PFSK-1 (cell line): ENCODE measurements at regions not wholly inside any gene's neighbourhood (a gene's known extent, or its start where the extent isn't known, plus 50 kb on each side); places are given as distances from the start of the nearest gene placed in this dataset.

Experiments
- FOXP2 ChIP-seq: optimal IDR thresholded peaks from 2 replicates; pipeline ENCODE3; 2011; ENCODE audit warnings: borderline replicate concordance, control low read depth, inconsistent platforms; ENCODE audit not compliant: insufficient read depth; ENCODE audit errors: extremely low read length, extremely low read depth
- POLR2AphosphoS5 ChIP-seq: IDR thresholded peaks from 2 replicates; pipeline ENCODE4 v1.6.1; 2012; ENCODE audit warnings: low read depth, mild to moderate bottlenecking, control low read depth, low read length, moderate library complexity
- SIN3A ChIP-seq: IDR thresholded peaks from 2 replicates; pipeline ENCODE4 v1.6.1; 2012; ENCODE audit warnings: mild to moderate bottlenecking, low read length, moderate library complexity, borderline replicate concordance; ENCODE audit not compliant: insufficient read depth
- TAF1 ChIP-seq: IDR thresholded peaks from 2 replicates; pipeline ENCODE4 v1.6.1; 2012; ENCODE audit warnings: low read length, control low read depth, borderline replicate concordance; ENCODE audit not compliant: insufficient read depth
- TF ChIP-seq, protein P1 (sequence below), 2 experiments: IDR thresholded peaks; 2 replicates each; pipeline versions ENCODE4 v1.6.1 to v1.8.0; 2011 to 2012; ENCODE audit warnings: low read depth in 2 of 2, low read length in 2 of 2, control low read depth in 1 of 2, inconsistent platforms in 1 of 2, mild to moderate bottlenecking in 1 of 2, moderate library complexity in 1 of 2; ENCODE audit not compliant: insufficient read depth in 1 of 2

DNA sequence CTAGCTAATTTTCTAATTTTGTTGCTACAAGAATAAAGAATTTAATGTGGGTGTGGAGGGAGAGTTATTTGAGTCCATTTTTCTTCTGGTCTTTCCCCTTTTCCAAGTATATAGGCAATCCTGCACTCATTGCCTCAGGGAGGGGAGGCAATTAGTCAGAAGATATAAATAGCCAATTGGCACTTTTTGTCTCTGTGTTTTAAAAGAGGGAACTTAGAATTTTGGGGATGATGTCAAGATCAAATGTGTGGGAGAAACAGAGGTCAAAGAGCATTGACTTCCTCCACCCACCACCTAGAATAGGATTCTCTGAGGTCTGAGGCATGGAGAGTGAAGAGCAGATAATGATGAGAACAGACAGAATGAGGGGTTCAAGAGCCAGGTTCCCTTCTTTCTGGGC is 120.3 kb upstream of the ZC3H12C start:
- TF ChIP-seq FOXP2 (no peak), POLR2AphosphoS5 (no peak), SIN3A (no peak), TAF1 (no peak)
- TF ChIP-seq, protein P1, sequence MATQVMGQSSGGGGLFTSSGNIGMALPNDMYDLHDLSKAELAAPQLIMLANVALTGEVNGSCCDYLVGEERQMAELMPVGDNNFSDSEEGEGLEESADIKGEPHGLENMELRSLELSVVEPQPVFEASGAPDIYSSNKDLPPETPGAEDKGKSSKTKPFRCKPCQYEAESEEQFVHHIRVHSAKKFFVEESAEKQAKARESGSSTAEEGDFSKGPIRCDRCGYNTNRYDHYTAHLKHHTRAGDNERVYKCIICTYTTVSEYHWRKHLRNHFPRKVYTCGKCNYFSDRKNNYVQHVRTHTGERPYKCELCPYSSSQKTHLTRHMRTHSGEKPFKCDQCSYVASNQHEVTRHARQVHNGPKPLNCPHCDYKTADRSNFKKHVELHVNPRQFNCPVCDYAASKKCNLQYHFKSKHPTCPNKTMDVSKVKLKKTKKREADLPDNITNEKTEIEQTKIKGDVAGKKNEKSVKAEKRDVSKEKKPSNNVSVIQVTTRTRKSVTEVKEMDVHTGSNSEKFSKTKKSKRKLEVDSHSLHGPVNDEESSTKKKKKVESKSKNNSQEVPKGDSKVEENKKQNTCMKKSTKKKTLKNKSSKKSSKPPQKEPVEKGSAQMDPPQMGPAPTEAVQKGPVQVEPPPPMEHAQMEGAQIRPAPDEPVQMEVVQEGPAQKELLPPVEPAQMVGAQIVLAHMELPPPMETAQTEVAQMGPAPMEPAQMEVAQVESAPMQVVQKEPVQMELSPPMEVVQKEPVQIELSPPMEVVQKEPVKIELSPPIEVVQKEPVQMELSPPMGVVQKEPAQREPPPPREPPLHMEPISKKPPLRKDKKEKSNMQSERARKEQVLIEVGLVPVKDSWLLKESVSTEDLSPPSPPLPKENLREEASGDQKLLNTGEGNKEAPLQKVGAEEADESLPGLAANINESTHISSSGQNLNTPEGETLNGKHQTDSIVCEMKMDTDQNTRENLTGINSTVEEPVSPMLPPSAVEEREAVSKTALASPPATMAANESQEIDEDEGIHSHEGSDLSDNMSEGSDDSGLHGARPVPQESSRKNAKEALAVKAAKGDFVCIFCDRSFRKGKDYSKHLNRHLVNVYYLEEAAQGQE (IDR thresholded peaks at IDR 0.05; ENCODE audit: insufficient read depth in 1 of 2, low read depth in 2 of 2, low read length in 2 of 2) = no peak

- TF ChIP-seq TAF1 (no peak), SIN3A (no peak), FOXP2 (no peak), POLR2AphosphoS5 (no peak)
- TF ChIP-seq, protein P1 (IDR thresholded peaks at IDR 0.05; ENCODE audit: insufficient read depth in 1 of 2, low read depth in 2 of 2, low read length in 2 of 2) = no peak
Observed at GRCh38 chr11:109973486-109973885, 119.7 kb upstream of the ZC3H12C start.

GRCh38 chr11:109974523-109974922 is 118.7 kb upstream of the ZC3H12C start:
- TF ChIP-seq FOXP2 (no peak), TAF1 (no peak), SIN3A (no peak), POLR2AphosphoS5 (no peak)
- TF ChIP-seq, protein P1 (IDR thresholded peaks at IDR 0.05; ENCODE audit: insufficient read depth in 1 of 2, low read depth in 2 of 2, low read length in 2 of 2) = no peak

GRCh38 chr11:109978895-109979294 is 114.3 kb upstream of the ZC3H12C start:
- TF ChIP-seq SIN3A (no peak), TAF1 (no peak), POLR2AphosphoS5 (no peak), FOXP2 (no peak)
- TF ChIP-seq, protein P1 (IDR thresholded peaks at IDR 0.05; ENCODE audit: insufficient read depth in 1 of 2, low read depth in 2 of 2, low read length in 2 of 2) = no peak

DNA sequence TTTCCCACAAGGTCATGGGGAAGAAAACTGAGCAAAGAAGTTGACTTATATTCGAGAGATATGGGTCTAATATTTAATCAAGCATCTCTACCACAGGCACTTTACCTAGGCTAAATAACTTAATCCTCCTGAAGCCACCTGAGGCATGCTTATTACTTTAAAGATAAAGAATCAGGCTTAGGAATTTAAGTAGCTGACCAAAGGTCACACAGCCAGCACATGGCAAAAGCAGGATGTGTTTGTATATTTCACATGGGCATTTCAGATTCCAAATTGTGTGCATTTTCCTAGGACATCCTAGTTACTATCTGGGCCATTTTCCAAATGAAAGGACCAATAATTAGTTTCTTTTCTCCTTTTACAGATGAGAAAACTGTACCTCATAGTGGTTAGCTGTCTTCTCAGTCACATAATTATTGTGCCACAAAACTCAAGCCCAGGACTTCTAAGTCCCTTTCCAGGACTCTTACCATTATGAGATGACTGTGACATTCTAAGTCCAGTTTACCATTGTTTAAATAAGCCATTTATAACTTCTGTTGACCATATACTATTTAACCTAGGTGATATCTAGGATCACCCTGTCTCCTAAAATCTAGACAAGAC is 112.1 kb upstream of the ZC3H12C start:
- TF ChIP-seq TAF1 (no peak), POLR2AphosphoS5 (no peak), SIN3A (no peak), FOXP2 (no peak)
- TF ChIP-seq, protein P1 (IDR thresholded peaks at IDR 0.05; ENCODE audit: insufficient read depth in 1 of 2, low read depth in 2 of 2, low read length in 2 of 2) = no peak
